B cell (primary cell): ENCODE measurements at regions not wholly inside any gene's neighbourhood (a gene's known extent, or its start where the extent isn't known, plus 50 kb on each side); places are given as distances from the start of the nearest gene placed in this dataset.

ENCODE experiments used
- ATAC-seq: fragments of 200-7000 bp; cut with Tn5 transposase; one replicate; pipeline ENCODE4 v1.10.0; 2021; ENCODE audit warnings: low read depth, mild to moderate bottlenecking, moderate number of reproducible peaks, moderate library complexity
- CTCF ChIA-PET: fragments of 350-600 bp; sonication (Branson Sonifier 250); formaldehyde crosslinking; loops from one replicate; lab custom pipeline; 2021; ENCODE audit warnings: antibody characterized with exemption, inconsistent platforms; lab: Charles Lee
- POLR2A ChIA-PET: fragments of 350-600 bp; sonication (Branson Sonifier 250); formaldehyde crosslinking; loops from one replicate; lab custom pipeline; 2021; ENCODE audit warnings: antibody characterized with exemption; lab: Charles Lee
- DNase-seq: peaks from one replicate; pipeline ENCODE4 v3.0.0; 2013
- H2AFZ ChIP-seq: 2 replicates; pipeline ENCODE4 v1.6.1; 2012; ENCODE audit warnings: mild to moderate bottlenecking, low read depth, low read length; ENCODE audit not compliant: insufficient read depth, poor library complexity, severe bottlenecking
- H3K27ac ChIP-seq, 2 donors: 1 replicate in 1 of 2; 2 replicates in 1 of 2; pipeline ENCODE4 v1.5.1; 2012 to 2013; ENCODE audit warnings: low read length in 2 of 2, mild to moderate bottlenecking in 2 of 2, moderate library complexity in 1 of 2
- H3K27me3 ChIP-seq, 4 experiments: fragments of 200-600 bp in 1 of 4; sonication (generic) in 1 of 4; replicated peaks in 1 of 4; 1 replicate in 2 of 4; 2 replicates in 2 of 4; pipeline versions ENCODE4 v1.6.1 to v1.7.0; 2013 to 2016; ENCODE audit warnings: low read length in 3 of 4, mild to moderate bottlenecking in 2 of 4, mixed read lengths in 1 of 4, moderate library complexity in 1 of 4; ENCODE audit not compliant: insufficient read depth in 4 of 4, control insufficient read depth in 3 of 4; ENCODE audit errors: control extremely low read depth in 1 of 4
- H3K36me3 ChIP-seq, 2 experiments: replicated peaks in 1 of 2; 1 replicate in 1 of 2; 2 replicates in 1 of 2; pipeline versions ENCODE4 v1.6.1 to v1.7.1; 2013; ENCODE audit warnings: low read length in 1 of 2; ENCODE audit not compliant: insufficient read depth in 2 of 2, control insufficient read depth in 1 of 2; ENCODE audit errors: control extremely low read depth in 1 of 2, extremely low read depth in 1 of 2
- H3K4me1 ChIP-seq, 2 donors: fragments of 200-600 bp in 1 of 2; sonication (generic) in 1 of 2; 1 replicate in 1 of 2; 2 replicates in 1 of 2; pipeline versions ENCODE4 v1.5.1 to v1.6.1; 2013 to 2017; ENCODE audit warnings: low read length in 2 of 2; ENCODE audit not compliant: control insufficient read depth in 2 of 2, insufficient read depth in 2 of 2
- H3K4me2 ChIP-seq: replicated peaks from 2 replicates; pipeline ENCODE3; 2012; ENCODE audit warnings: mild to moderate bottlenecking, low read depth, low read length; ENCODE audit not compliant: poor library complexity, severe bottlenecking
- H3K4me3 ChIP-seq, 5 experiments: fragments of 200-600 bp in 1 of 5; sonication (generic) in 1 of 5; 1 replicate in 3 of 5; 2 replicates in 2 of 5; pipeline versions ENCODE4 v1.5.1 to v1.7.0; 2011 to 2016; ENCODE audit warnings: low read length in 4 of 5, mild to moderate bottlenecking in 4 of 5, low read depth in 2 of 5, control low read depth in 1 of 5, moderate library complexity in 1 of 5; ENCODE audit not compliant: insufficient read depth in 1 of 5; ENCODE audit errors: control extremely low read depth in 1 of 5, extremely low read depth in 1 of 5
- H3K79me2 ChIP-seq: fragments of 200-600 bp; sonication (generic); one replicate; pipeline ENCODE4 v1.6.0; 2016; ENCODE audit warnings: low read length; ENCODE audit not compliant: control insufficient read depth, insufficient read depth
- H3K9ac ChIP-seq: fragments of 200-600 bp; sonication (generic); 2 replicates; pipeline ENCODE4 v1.6.1; 2017; ENCODE audit warnings: mild to moderate bottlenecking, low read length, moderate library complexity
- H3K9me3 ChIP-seq, 3 donors: one replicate each; pipeline versions ENCODE4 v1.6.1 to v1.7.1; 2013; ENCODE audit warnings: low read length in 2 of 3; ENCODE audit not compliant: control insufficient read depth in 2 of 3, insufficient read depth in 1 of 3; ENCODE audit errors: control extremely low read depth in 1 of 3
- H4K20me1 ChIP-seq: 2 replicates; pipeline ENCODE4 v1.6.0; 2012; ENCODE audit warnings: mild to moderate bottlenecking, low read length; ENCODE audit not compliant: insufficient read depth, control insufficient read depth, poor library complexity, severe bottlenecking
- H3K27ac Mint-ChIP-seq: one replicate; pipeline ENCODE4 v1.8.0; 2021; ENCODE audit warnings: mixed read lengths
- H3K27me3 Mint-ChIP-seq: one replicate; pipeline ENCODE4 v1.8.0; 2021; ENCODE audit warnings: mixed read lengths
- H3K4me1 Mint-ChIP-seq: one replicate; pipeline ENCODE4 v1.8.0; 2021; ENCODE audit warnings: mixed read lengths
- H3K4me3 Mint-ChIP-seq: one replicate; pipeline ENCODE4 v1.8.0; 2021; ENCODE audit warnings: mixed read lengths
- H3K9me3 Mint-ChIP-seq: one replicate; pipeline ENCODE4 v1.8.0; 2022; ENCODE audit warnings: mixed read lengths; ENCODE audit not compliant: insufficient read depth
- EZH2 ChIP-seq: IDR thresholded peaks from 2 replicates; pipeline ENCODE4 v1.6.1; 2012; ENCODE audit warnings: borderline replicate concordance, low read depth, mild to moderate bottlenecking, moderate library complexity, low read length; ENCODE audit not compliant: insufficient read depth, poor library complexity, severe bottlenecking
- WGBS: methylation state at CpG from one replicate; pipeline ENCODE4 v1.1.5; 2013; ENCODE audit warnings: missing lambda C conversion rate; ENCODE audit not compliant: insufficient coverage; 5-methylcytosine and 5-hydroxymethylcytosine counted together
- intact Hi-C: fragments of 100-400 bp; cut with micrococcal nuclease; formaldehyde crosslinking; loops from one replicate; pipeline ENCODE4 v1.10.0; 2022
- TF ChIP-seq, protein P1 (sequence below): fragments of 200-600 bp; IDR thresholded peaks from one replicate; pipeline ENCODE4 v1.8.0; 2022; ENCODE audit warnings: antibody characterized with exemption, mild to moderate bottlenecking

- no peak overlapping the region for H2AFZ ChIP-seq
- ChIA-PET CTCF (no interaction called here), POLR2A (no interaction called here)
Measured at GRCh38 chr6:122222761-122223160, 176.7 kb upstream of the HSF2 start.

GRCh38 chr6:122223251-122223650 lies 176.2 kb upstream of the HSF2 start:
- Histone ChIP-seq H4K20me1 (no peaks in the 10 kb centered on the region), H3K4me3 (no peak overlapping the region), H3K4me2 (no peak overlapping the region), H2AFZ (no peak overlapping the region), H3K4me1 (no peaks in the 10 kb centered on the region), H3K9me3 (no peaks in the 10 kb centered on the region), H3K27ac (no peak overlapping the region), H3K27me3 (no peaks in the 10 kb centered on the region), H3K9ac (no peak overlapping the region), H3K79me2 (no peaks in the 10 kb centered on the region), H3K36me3 (no peaks in the 10 kb centered on the region)
- intact Hi-C loops, result no loop called here
- TF ChIP-seq, protein P1, sequence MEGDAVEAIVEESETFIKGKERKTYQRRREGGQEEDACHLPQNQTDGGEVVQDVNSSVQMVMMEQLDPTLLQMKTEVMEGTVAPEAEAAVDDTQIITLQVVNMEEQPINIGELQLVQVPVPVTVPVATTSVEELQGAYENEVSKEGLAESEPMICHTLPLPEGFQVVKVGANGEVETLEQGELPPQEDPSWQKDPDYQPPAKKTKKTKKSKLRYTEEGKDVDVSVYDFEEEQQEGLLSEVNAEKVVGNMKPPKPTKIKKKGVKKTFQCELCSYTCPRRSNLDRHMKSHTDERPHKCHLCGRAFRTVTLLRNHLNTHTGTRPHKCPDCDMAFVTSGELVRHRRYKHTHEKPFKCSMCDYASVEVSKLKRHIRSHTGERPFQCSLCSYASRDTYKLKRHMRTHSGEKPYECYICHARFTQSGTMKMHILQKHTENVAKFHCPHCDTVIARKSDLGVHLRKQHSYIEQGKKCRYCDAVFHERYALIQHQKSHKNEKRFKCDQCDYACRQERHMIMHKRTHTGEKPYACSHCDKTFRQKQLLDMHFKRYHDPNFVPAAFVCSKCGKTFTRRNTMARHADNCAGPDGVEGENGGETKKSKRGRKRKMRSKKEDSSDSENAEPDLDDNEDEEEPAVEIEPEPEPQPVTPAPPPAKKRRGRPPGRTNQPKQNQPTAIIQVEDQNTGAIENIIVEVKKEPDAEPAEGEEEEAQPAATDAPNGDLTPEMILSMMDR, result no peak
- TF ChIP-seq EZH2, result no peak
- POLR2A ChIA-PET, result no interaction called here
- Mint-ChIP-seq H3K27me3 (no peaks in the 10 kb centered on the region), H3K27ac (no peak overlapping the region), H3K4me3 (no peak overlapping the region), H3K9me3 (no peaks in the 10 kb centered on the region), H3K4me1 (no peaks in the 10 kb centered on the region)
- ATAC-seq, result no peak
- CTCF ChIA-PET, result no interaction called here
- no peak for DNase-seq
- WGBS, result no CpG with 5 or more reads among the region's 1 CpG

More at GRCh38 chr6:122222761-122223160, 176.7 kb upstream of the HSF2 start:
- Histone ChIP-seq H3K27ac (no peak overlapping the region), H3K27me3 (no peaks in the 10 kb centered on the region), H3K36me3 (no peaks in the 10 kb centered on the region), H3K4me3 (no peak overlapping the region), H3K9ac (no peak overlapping the region), H3K79me2 (no peaks in the 10 kb centered on the region), H3K4me2 (no peak overlapping the region), H3K9me3 (no peaks in the 10 kb centered on the region), H4K20me1 (no peaks in the 10 kb centered on the region), H3K4me1 (no peaks in the 10 kb centered on the region)
- Mint-ChIP-seq H3K27me3 (no peaks in the 10 kb centered on the region), H3K9me3 (no peaks in the 10 kb centered on the region), H3K4me3 (no peak overlapping the region), H3K27ac (no peak overlapping the region), H3K4me1 (no peaks in the 10 kb centered on the region)
- 57% methylated on average over 3 of the region's 3 CpGs for WGBS
- no peak for ATAC-seq
- DNase-seq, result no peak
- intact Hi-C loops, result no loop called here
- TF ChIP-seq, protein P1, result no peak
- TF ChIP-seq EZH2, result no peak
